Tibial artery (tissue), 4 donors: ENCODE measurements at regions not wholly inside any gene's neighbourhood (a gene's known extent, or its start where the extent isn't known, plus 50 kb on each side); places are given as distances from the start of the nearest gene placed in this dataset.

Experiments
- DNase-seq, 2 donors: peaks; one replicate each; pipeline ENCODE4 v3.0.0-alpha.2; 2019
- H3K27ac ChIP-seq, 2 donors: fragments of 200-600 bp; sonication (generic) in 1 of 2; 1 replicate in 1 of 2; 2 replicates in 1 of 2; pipeline ENCODE4 v1.5.1; 2018 to 2019; ENCODE audit warnings: mild to moderate bottlenecking in 1 of 2
- H3K27me3 ChIP-seq, 2 donors: fragments of 200-600 bp; sonication (generic) in 1 of 2; one replicate each; pipeline versions ENCODE4 v1.5.1 to v1.6.0; 2016 to 2019
- H3K36me3 ChIP-seq, 3 donors: fragments of 200-600 bp; sonication (generic) in 2 of 3; one replicate each; pipeline ENCODE4 v1.5.1; 2016 to 2019; ENCODE audit warnings: mild to moderate bottlenecking in 2 of 3
- H3K4me1 ChIP-seq, 4 donors: fragments of 200-600 bp; sonication (generic) in 2 of 4; 1 replicate in 3 of 4; 2 replicates in 1 of 4; pipeline ENCODE4 v1.5.1; 2016 to 2019
- H3K4me3 ChIP-seq, 2 donors: fragments of 200-600 bp; sonication (generic) in 1 of 2; 1 replicate in 1 of 2; 2 replicates in 1 of 2; pipeline ENCODE4 v1.5.1; 2018 to 2019; ENCODE audit warnings: mild to moderate bottlenecking in 2 of 2
- H3K9me3 ChIP-seq, 3 donors: fragments of 200-600 bp; sonication (generic) in 1 of 3; one replicate each; pipeline ENCODE4 v1.5.1; 2016 to 2019
- intact Hi-C: fragments of 100-400 bp; cut with DNase I; formaldehyde crosslinking; loops from one replicate; pipeline ENCODE4 v1.15.0; 2023; ENCODE audit warnings: low total_unique reads
- TF ChIP-seq, protein P1 (sequence below), 2 experiments: fragments of 200-600 bp in 1 of 2; fragments of 450-650 bp in 1 of 2; IDR thresholded peaks; one replicate each; pipeline ENCODE4 v1.5.1; 2017 to 2019; ENCODE audit warnings: antibody characterized with exemption in 2 of 2, mild to moderate bottlenecking in 1 of 2, moderate library complexity in 1 of 2

DNA sequence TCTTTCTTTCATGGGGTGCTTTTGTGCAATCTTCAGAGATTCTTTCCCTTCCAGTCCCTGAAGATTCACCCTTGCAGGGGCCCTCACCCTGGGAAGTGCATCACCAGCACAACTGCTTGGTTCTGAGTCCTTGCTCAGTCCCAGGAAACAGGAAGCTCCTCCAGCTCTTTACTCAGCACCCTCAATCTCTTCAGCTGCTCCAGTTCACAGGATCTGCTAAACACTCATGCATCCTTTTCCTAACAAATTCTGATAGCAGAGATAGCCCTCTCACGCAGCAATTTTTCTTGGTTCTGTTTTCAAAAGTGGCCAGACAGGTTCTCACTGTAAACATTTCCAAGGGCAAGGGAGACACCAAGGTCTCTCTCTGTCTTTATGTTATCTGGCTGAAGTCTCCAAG, 823.1 kb downstream of the LIG4 start:
- Histone ChIP-seq H3K4me1 (peaks cover 0 to 15% (median 0%) of the 10 kb centered on the region in 4 donors), H3K9me3 (no peaks in the 10 kb centered on the region), H3K27me3 (no peaks in the 10 kb centered on the region), H3K27ac (no peak overlapping the region), H3K36me3 (no peaks in the 10 kb centered on the region), H3K4me3 (no peak overlapping the region)
- intact Hi-C loops, result no loop called here
- DNase-seq, result no peak
- TF ChIP-seq, protein P1, sequence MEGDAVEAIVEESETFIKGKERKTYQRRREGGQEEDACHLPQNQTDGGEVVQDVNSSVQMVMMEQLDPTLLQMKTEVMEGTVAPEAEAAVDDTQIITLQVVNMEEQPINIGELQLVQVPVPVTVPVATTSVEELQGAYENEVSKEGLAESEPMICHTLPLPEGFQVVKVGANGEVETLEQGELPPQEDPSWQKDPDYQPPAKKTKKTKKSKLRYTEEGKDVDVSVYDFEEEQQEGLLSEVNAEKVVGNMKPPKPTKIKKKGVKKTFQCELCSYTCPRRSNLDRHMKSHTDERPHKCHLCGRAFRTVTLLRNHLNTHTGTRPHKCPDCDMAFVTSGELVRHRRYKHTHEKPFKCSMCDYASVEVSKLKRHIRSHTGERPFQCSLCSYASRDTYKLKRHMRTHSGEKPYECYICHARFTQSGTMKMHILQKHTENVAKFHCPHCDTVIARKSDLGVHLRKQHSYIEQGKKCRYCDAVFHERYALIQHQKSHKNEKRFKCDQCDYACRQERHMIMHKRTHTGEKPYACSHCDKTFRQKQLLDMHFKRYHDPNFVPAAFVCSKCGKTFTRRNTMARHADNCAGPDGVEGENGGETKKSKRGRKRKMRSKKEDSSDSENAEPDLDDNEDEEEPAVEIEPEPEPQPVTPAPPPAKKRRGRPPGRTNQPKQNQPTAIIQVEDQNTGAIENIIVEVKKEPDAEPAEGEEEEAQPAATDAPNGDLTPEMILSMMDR (IDR thresholded peaks at IDR 0.05), result no peak

DNA sequence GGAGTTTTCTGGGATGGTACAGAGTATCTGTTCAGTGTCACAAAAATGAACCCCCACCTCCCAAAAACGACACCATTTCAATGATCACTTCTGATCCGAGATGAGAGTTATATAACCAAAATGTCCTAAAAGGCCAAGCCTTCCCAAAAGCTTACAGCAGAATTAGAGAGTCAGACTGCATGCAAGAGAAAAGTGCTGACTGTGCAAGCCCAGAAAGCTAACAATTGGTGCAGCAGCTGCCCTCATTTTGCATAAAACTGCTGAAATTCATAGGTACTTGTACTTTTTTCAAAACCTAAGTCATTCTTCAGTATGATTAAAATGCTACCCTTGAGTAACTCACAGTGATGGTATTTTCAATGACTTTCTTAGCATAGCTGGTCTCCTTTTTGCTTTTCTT, 819.6 kb upstream of the ARGLU1 start:
- no peaks in the 10 kb centered on the region for H3K27me3 ChIP-seq
- DNase-seq, result no peak
- no peaks in the 10 kb centered on the region for H3K9me3 ChIP-seq
- no peak overlapping the region for H3K4me3 ChIP-seq
- H3K36me3 ChIP-seq, result no peaks in the 10 kb centered on the region
- H3K27ac ChIP-seq, result no peak overlapping the region
- intact Hi-C loops, result no loop called here
- no peaks in the 10 kb centered on the region for H3K4me1 ChIP-seq
- TF ChIP-seq, protein P1 (IDR thresholded peaks at IDR 0.05), result no peak

DNA sequence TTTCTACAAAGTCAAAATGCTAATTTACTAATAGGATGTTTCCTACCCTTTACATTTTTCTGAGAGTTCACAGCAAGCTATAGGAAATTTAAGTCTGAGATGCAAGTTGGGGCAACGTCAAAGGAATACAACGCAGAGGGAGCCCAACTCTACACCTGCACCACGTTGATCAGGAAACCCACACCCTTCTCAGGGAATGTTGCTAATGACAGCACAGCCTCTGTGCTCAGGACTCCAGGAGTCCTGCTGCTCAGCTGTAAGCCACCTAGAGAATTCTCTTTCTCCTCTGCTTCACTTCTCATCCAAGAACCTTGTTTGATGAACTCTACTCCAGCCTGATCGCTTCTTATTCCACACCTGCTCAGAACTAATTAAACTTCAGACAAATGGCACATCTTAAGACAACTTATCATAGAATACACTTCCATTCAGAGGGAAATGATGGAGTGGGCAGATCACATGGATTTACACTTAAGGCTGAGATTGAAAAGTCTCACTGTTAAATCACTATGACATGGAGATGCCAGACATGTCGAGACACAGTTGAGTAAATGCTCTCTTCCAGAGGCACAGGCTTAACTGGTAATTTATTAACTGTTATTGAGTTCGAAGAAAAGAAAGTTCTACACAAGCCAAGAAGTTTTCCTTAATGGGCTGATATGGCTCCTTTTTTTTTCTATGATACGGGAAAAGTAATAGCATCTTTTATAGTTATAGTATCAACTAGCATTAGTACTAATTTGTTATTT, 811.6 kb upstream of the ARGLU1 start:
- intact Hi-C loops, result no loop called here
- TF ChIP-seq, protein P1 (IDR thresholded peaks at IDR 0.05), result no peak

DNA sequence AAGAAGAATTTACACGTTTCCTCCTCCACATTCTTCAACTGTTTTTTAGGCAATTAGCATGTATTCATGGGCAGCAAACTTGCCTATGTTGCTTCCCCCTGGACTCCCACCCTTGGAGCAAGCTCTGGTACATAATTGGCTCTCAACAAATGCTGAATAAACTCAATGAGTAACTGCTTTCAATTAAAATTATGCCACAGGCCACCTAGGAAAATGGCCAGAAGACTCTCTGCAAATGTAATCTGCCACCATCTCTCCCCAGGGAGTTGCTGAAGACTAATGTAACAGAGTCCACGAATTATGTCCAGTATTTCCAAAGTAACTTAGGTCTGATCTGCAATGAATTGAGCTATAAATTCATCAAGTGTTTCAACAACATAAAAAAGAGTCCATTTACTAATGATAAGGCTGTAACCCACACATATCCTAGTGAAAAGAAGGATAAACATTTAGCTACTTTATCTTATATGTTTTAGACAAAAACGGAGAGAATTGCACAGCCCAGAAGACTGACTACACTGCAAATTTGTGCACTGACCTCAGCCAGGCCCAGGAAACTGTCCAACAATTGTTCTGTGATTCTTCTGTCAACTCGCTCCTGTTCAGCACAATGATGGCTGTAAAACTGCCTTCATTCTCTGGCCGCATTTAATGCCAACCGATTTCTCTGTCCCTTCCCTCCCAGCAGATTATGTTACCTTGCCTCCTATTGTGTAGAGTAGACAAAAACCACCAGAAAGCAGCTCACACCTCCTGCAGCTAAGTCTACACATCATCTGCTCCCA, 808.6 kb upstream of the ARGLU1 start:
- DNase-seq, result no peak
- Histone ChIP-seq H3K4me3 (no peak overlapping the region), H3K27ac (no peak overlapping the region), H3K36me3 (no peaks in the 10 kb centered on the region), H3K9me3 (no peaks in the 10 kb centered on the region), H3K4me1 (peaks cover 0 to 6% (median 0%) of the 10 kb centered on the region in 4 donors), H3K27me3 (no peaks in the 10 kb centered on the region)
- intact Hi-C loops, result no loop called here
- TF ChIP-seq, protein P1 (IDR thresholded peaks at IDR 0.05), result no peak

More for the DNA sequence above, 811.6 kb upstream of the ARGLU1 start:
- no peak overlapping the region for H3K4me3 ChIP-seq
- H3K36me3 ChIP-seq, result no peaks in the 10 kb centered on the region
- H3K27me3 ChIP-seq, result no peaks in the 10 kb centered on the region
- no peak for DNase-seq
- no peak overlapping the region for H3K27ac ChIP-seq
- H3K9me3 ChIP-seq, result no peaks in the 10 kb centered on the region
- no peaks in the 10 kb centered on the region for H3K4me1 ChIP-seq

DNA sequence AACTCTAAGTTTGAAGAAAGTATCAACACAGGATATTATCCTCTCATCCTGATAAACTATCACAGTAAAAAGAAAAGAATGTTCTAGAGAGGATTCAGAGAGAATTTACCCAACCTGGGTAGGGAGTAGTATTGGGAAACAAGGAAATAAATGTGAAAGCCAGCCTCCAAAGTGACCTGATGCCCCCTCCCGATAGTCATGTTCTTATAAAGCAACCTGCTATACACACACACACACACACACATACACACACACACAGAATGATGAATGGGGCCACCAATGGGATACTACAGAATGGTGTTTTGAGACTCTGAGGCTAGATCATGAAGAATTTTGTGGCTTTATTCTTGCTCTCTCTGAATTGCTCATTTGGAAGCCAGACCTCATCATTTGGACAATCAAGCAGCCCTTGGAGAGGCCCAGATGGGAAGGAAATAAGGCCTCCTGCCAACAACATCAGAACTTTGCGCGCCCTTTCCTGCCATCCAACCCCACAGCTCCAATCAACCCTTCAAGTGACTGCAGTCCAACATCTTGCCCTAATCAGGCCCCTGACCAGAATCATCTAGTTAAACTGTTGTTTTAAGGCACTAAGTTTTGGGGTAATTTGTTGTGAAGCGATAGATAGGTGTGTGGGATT, 807.9 kb upstream of the ARGLU1 start:
- Histone ChIP-seq H3K36me3 (no peaks in the 10 kb centered on the region), H3K4me3 (no peak overlapping the region), H3K27me3 (no peaks in the 10 kb centered on the region), H3K9me3 (no peaks in the 10 kb centered on the region), H3K27ac (no peak overlapping the region), H3K4me1 (peaks cover 0 to 6% (median 0%) of the 10 kb centered on the region in 4 donors)
- DNase-seq, result no peak
- TF ChIP-seq, protein P1 (IDR thresholded peaks at IDR 0.05), result no peak
- intact Hi-C loops, result no loop called here
